HT-29 (cell line): ENCODE measurements at regions not wholly inside any gene's neighbourhood (a gene's known extent, or its start where the extent isn't known, plus 50 kb on each side); places are given as distances from the start of the nearest gene placed in this dataset.

ENCODE experiments used
- DNase-seq: peaks from one replicate; pipeline ENCODE4 v3.0.0-alpha.2; 2015; ENCODE audit warnings: low spot score

DNA sequence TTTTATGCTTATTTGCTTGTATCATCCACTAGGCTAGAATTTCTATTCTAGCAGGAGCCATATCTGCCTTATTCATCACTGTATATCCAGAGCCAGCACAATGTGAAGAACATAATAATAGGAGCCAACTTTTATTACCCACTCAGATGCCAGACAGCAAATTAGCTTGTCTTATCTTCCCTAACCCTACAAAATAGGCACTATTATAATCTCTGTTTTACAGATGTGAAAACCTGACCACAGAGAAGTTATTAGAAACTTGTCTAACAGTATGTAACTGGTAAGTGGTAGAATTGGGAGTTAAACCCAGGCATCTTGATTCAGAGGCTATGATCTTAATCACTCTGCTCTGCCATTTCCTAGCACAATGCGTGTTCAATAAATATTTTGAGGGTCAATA is 579.5 kb downstream of the CAAP1 start:
- DNase-seq, result no peak

- no peak for DNase-seq
These were observed 581.1 kb downstream of the CAAP1 start for GRCh38 chr9:26311463-26311995.

DNA sequence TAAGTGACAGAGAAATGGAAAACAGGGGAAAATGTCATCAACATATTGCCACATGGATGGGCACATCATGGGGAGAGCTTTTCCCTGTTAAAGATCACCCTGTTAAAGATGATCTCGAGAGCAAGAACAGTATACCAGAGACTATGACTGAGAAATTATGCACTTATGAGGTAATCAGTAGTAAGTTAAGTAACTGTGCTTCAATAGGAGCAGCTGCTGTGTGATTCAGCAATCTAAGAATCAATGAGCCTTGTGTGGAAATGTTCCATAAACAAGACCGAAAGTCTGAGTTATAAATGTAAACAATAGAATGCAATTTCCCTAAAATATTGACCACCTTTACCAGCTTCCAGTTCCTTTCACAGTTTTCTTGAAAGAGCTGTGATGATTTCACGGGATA is 582.3 kb downstream of the CAAP1 start:
- no peak for DNase-seq

- no peak for DNase-seq
These were observed 584.3 kb downstream of the CAAP1 start for GRCh38 chr9:26308328-26308727.

DNA sequence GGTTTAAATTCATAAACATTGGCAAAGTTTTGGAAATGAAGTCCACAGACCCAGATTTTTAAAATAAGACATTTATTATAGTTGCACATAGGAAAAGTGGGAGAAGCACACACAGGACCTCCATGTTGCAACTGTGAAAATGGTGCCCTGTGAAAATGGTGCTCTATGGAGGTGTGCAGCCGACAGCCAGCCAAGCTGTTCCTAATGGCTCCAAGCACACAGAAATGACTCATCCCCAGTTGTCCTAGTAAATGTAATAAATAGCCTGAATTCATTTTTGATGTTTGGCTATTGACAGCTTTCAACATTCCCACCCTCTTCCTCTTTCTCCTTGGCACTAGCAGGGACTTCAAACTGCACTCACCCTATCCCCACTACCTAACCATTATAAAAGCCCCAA is 590.9 kb downstream of the CAAP1 start:
- DNase-seq, result no peak

GRCh38 chr9:26301046-26301445 is 591.6 kb downstream of the CAAP1 start:
- DNase-seq, result no peak

- DNase-seq, result no peak
These were observed 595.6 kb downstream of the CAAP1 start for GRCh38 chr9:26296910-26297572.

DNA sequence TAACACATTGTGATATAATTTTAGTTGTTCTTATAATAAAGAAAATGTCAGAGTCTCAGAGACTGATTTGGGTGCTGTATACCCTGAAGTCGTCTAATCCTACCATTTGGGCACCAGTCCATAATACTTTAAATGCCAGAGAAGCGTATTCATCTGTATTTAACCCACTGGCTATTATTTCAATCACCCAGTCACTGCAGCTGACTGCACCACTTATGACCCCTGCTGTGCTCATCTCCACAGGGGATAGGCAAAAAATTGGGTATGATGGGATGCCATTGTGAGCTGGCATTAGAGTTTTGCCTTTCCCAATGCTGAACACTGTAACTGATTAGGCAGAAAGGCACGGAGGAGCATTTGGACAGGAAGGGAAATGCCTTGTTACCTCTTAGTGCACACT is 599.7 kb downstream of the CAAP1 start:
- no peak for DNase-seq

GRCh38 chr9:26271495-26272122 is 593.4 kb upstream of the TUSC1 start:
- peak; percentile 21 for DNase-seq

DNA sequence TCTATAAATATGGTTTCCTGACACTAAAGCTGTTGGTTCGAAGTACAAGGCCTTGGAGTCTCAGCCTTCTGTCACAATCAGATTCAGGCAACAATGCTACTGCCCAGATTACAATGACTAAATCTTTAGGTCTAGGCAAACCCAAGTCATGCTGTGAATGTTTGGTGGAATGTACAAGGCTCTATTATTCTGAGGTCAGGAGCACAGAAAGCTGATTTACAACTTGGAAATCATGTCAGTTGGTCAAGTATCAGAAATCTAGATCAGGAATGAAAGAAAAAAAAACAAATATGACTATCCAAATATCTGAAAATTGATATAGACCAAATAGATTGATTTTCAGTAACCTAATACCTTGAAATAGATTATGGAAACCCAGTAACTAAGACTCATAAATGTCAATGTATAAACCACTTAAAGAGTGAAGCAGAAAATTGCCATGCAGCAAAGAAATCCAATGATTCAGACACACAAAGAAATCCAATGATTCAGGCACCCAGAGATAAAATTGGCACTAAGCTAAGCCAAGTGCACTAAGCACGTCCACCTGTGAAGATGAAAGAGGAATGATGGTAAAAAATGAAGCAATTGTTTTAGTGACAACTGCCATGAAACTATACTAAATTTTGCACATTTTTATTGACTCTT is 588.0 kb upstream of the TUSC1 start:
- no peak for DNase-seq

GRCh38 chr9:26264709-26265601 is 586.7 kb upstream of the TUSC1 start:
- DNase-seq, result no peak

GRCh38 chr9:26263478-26263877 is 585.2 kb upstream of the TUSC1 start:
- DNase-seq, result no peak

- no peak for DNase-seq
These were observed 584.3 kb upstream of the TUSC1 start for GRCh38 chr9:26262421-26263107.

DNA sequence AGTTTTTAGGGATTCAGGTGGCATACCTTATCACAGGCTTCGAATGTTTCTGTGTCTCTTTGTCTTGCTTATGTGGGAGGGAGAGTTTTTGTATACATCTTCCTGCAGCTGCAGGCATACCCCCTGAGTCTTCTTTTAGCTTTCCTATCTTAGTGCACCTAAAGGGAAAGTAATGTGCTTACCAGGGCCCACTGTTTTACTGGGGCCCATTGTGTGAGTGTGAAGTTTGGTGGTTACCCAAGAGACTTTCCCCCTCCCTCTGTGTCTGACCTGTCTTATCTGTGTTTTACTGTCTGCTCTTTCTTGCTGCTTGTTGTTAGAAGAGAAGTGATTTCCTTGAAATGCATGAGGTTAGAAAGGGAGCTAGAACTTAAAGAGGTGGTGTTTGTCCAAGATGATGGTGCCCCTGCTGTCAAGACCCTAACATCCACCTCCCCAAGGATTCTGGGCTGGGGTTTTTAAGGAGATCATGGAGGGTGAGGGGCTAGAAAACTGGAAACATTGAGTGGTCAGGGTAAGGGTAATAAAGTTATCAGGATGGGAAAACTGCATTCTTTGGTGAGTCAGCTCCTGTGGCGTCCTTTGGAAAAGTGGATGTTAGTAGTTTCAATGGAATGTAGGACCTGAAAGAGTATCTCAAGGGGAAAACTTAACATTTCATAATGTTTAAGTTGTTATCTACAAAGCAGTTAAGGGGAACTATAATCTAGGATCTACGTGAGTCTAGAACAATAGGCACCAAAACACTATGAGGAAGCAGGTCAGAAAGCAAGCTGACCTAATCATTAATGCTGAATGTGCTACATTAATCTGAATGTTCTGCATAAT is 583.5 kb upstream of the TUSC1 start:
- DNase-seq, result peak; percentile 40

GRCh38 chr9:26260238-26260637 is 582.0 kb upstream of the TUSC1 start:
- peak; percentile 11 for DNase-seq

- DNase-seq, result no peak
These were observed 569.6 kb upstream of the TUSC1 start for GRCh38 chr9:26247861-26248260.

- no peak for DNase-seq
These were observed 566.6 kb upstream of the TUSC1 start for GRCh38 chr9:26244661-26245451.

DNA sequence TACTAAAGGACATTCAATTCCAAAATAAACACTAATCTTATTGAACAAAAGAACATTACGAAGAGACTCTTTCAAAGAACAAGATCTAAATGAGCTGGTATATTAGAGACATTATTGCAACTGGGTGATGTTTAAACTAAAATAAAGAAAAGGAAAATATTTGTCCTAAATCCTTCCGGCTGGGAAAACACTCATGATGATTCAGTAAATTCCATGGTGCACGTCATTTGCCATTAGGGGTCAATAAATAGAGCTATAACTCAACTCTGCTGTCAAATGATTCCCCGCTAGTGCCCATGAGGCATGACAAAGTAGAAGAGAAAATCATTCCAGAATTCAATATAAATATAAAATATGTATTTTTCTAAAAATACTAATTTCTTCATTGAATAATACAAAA is 565.5 kb upstream of the TUSC1 start:
- no peak for DNase-seq

- no peak for DNase-seq
These were observed 564.9 kb upstream of the TUSC1 start for GRCh38 chr9:26243029-26243697.
